SK-N-SH treated with all-trans-retinoic acid at 6 μM for 48 hours (cell line): ENCODE measurements at regions not wholly inside any gene's neighbourhood (a gene's known extent, or its start where the extent isn't known, plus 50 kb on each side); places are given as distances from the start of the nearest gene placed in this dataset.
A peak's percentile ranks its signal among the peaks of the same experiment; 100 is the strongest.

Experiments
- ATAC-seq: fragments of 200-7000 bp; cut with Tn5 transposase; 3 replicates; pipeline ENCODE4 v1.9.1; 2020; ENCODE audit warnings: mild to moderate bottlenecking, moderate library complexity
- CSDC2 ChIP-seq: fragments of 250-450 bp; sonication (Bioruptor Pico); IDR thresholded peaks from 2 replicates; pipeline ENCODE4 v1.5.0; 2020; ENCODE audit warnings: mild to moderate bottlenecking, moderate library complexity
- ESRRG ChIP-seq: fragments of 250-450 bp; sonication (Bioruptor Pico); IDR thresholded peaks from 2 replicates; pipeline ENCODE4 v1.6.1; 2021; ENCODE audit warnings: mild to moderate bottlenecking
- GLIS3 ChIP-seq: fragments of 250-450 bp; sonication (Bioruptor Pico); IDR thresholded peaks from 2 replicates; pipeline ENCODE4 v1.5.0; 2020; ENCODE audit warnings: mild to moderate bottlenecking, moderate library complexity
- ISL1 ChIP-seq: fragments of 250-450 bp; sonication (Bioruptor Pico); IDR thresholded peaks from 2 replicates; pipeline ENCODE4 v2.1.2; 2022; ENCODE audit warnings: mild to moderate bottlenecking, moderate library complexity
- OSR1 ChIP-seq: fragments of 250-450 bp; sonication (Bioruptor Pico); IDR thresholded peaks from 2 replicates; pipeline ENCODE4 v1.8.0; 2022; ENCODE audit warnings: moderate library complexity, mild to moderate bottlenecking, inconsistent platforms
- RARB ChIP-seq: fragments of 250-450 bp; sonication (Bioruptor Pico); IDR thresholded peaks from 2 replicates; pipeline ENCODE4 v1.8.0; 2021; ENCODE audit warnings: mild to moderate bottlenecking, moderate library complexity
- SNAI2 ChIP-seq: fragments of 250-450 bp; sonication (Bioruptor Pico); IDR thresholded peaks from 2 replicates; pipeline ENCODE4 v1.5.0; 2020; ENCODE audit warnings: mild to moderate bottlenecking, moderate library complexity
- TCF4 ChIP-seq: fragments of 250-450 bp; sonication (Bioruptor Pico); IDR thresholded peaks from 2 replicates; pipeline ENCODE4 v1.8.0; 2021; ENCODE audit warnings: mild to moderate bottlenecking, moderate library complexity, borderline replicate concordance
- TOX ChIP-seq: fragments of 250-450 bp; sonication (Bioruptor Pico); IDR thresholded peaks from 2 replicates; pipeline ENCODE4 v1.8.0; 2021; ENCODE audit warnings: mild to moderate bottlenecking, moderate library complexity, borderline replicate concordance
- ZC3H10 ChIP-seq: fragments of 250-450 bp; sonication (Bioruptor Pico); IDR thresholded peaks from 2 replicates; pipeline ENCODE4 v1.5.1; 2021; ENCODE audit warnings: mild to moderate bottlenecking, moderate library complexity
- ZFP3 ChIP-seq: fragments of 250-450 bp; sonication (Bioruptor Pico); IDR thresholded peaks from 2 replicates; pipeline ENCODE4 v1.5.0; 2020; ENCODE audit warnings: mild to moderate bottlenecking, moderate library complexity
- ZFP30 ChIP-seq: fragments of 450-650 bp; formaldehyde crosslinking; IDR thresholded peaks from 2 replicates; pipeline ENCODE4 v1.5.0; 2022; ENCODE audit warnings: mild to moderate bottlenecking, moderate library complexity
- ZNF70 ChIP-seq: fragments of 450-650 bp; formaldehyde crosslinking; IDR thresholded peaks from 2 replicates; pipeline ENCODE4 v1.5.0; 2020; ENCODE audit warnings: mild to moderate bottlenecking, moderate library complexity
- ZNF8 ChIP-seq: fragments of 450-650 bp; formaldehyde crosslinking; IDR thresholded peaks from 2 replicates; pipeline ENCODE4 v1.5.0; 2020; ENCODE audit warnings: mild to moderate bottlenecking, moderate library complexity
- TF ChIP-seq, protein P1 (sequence below): fragments of 250-450 bp; sonication (Bioruptor Pico); IDR thresholded peaks from 2 replicates; pipeline ENCODE4 v1.8.0; 2020; ENCODE audit warnings: mild to moderate bottlenecking, moderate library complexity, borderline replicate concordance
- TF ChIP-seq, protein P2 (sequence below): fragments of 250-450 bp; sonication (Bioruptor Pico); IDR thresholded peaks from 2 replicates; pipeline ENCODE4 v1.5.1; 2020; ENCODE audit warnings: low read depth, mild to moderate bottlenecking, moderate library complexity
- TF ChIP-seq, protein P3 (sequence below): fragments of 250-450 bp; sonication (Bioruptor Pico); IDR thresholded peaks from 2 replicates; pipeline ENCODE4 v1.8.0; 2021; ENCODE audit warnings: low read depth, mild to moderate bottlenecking, moderate library complexity, borderline replicate concordance
- TF ChIP-seq, protein P4 (sequence below): fragments of 250-450 bp; sonication (Bioruptor Pico); IDR thresholded peaks from 2 replicates; pipeline ENCODE4 v1.5.1; 2021; ENCODE audit warnings: mild to moderate bottlenecking, moderate library complexity
- TF ChIP-seq, protein P5 (sequence below): fragments of 250-450 bp; sonication (Bioruptor Pico); IDR thresholded peaks from 2 replicates; pipeline ENCODE4 v1.5.0; 2020; ENCODE audit warnings: mild to moderate bottlenecking, moderate library complexity

DNA sequence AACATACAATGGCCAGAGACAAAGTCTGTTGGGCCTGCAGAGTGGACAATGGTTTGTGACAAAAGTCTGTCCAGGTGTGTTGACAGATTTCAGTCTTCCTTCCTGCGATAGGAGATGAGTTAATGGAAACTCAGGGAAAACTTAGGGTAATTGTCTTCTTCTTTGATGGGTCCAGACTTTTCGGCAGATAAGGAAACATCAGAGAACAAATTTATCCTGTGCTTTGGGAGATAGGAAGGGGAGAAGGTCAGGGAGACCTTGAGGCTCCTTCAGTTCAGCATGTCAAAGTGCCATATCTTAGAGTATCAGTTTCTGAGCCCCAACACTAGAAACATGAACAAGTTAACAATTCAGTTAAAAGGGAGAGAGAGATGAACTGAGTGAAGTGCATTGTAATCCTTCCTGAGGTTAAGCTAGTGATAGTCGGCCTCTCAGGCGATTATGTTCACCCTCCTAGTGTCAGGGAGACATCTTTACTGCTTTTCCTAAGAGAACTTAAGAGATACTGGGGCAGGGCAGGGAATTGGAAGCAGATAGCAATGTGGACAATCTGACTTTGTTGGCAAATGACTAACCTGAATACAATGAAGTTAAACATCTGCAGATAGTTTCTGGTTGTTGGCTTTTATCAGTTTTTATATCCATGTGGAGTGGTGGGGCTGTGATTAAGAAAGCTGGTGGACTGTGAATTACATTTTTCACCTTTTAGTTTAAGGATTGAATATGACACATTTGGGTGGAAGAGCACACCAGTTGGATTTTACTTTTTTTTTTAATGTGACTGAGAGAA, 248.8 kb upstream of the FN1 start:
- ATAC-seq: peak; percentile 83
- TF ChIP-seq GLIS3 (CRISPR knock-in tag) (no peak), TOX (peak; percentile 15; the same call in 1 of the 2 replicates)
- TF ChIP-seq, all 23 proteins: peak for 1

DNA sequence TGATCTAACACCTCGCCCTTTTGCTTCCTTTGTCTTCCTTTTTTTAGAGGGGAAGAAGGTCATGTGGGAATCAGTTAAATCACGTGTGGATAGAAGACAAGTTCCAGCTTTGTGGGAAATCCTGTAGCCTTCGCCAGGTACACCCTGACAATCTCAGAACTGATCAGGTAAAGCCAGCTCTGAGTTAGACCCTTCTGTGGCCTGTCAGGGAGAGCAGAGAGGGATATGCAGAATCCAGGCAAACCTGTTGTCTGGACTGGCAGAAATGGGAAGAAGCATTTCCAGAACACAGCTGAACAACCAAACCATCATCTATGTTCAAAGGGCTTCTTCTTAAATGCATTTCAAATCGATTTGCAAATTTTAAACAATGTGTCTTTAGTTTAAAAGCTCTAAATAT, 247.4 kb upstream of the FN1 start:
- TF ChIP-seq SNAI2 (CRISPR knock-in tag) (no peak), ZFP30 (no peak), ZFP3 (CRISPR knock-in tag) (no peak), TCF4 (CRISPR knock-in tag) (no peak), RARB (CRISPR knock-in tag) (no peak)
- TF ChIP-seq, protein P1, sequence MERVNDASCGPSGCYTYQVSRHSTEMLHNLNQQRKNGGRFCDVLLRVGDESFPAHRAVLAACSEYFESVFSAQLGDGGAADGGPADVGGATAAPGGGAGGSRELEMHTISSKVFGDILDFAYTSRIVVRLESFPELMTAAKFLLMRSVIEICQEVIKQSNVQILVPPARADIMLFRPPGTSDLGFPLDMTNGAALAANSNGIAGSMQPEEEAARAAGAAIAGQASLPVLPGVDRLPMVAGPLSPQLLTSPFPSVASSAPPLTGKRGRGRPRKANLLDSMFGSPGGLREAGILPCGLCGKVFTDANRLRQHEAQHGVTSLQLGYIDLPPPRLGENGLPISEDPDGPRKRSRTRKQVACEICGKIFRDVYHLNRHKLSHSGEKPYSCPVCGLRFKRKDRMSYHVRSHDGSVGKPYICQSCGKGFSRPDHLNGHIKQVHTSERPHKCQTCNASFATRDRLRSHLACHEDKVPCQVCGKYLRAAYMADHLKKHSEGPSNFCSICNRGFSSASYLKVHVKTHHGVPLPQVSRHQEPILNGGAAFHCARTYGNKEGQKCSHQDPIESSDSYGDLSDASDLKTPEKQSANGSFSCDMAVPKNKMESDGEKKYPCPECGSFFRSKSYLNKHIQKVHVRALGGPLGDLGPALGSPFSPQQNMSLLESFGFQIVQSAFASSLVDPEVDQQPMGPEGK: no peak
- ATAC-seq: no peak

DNA sequence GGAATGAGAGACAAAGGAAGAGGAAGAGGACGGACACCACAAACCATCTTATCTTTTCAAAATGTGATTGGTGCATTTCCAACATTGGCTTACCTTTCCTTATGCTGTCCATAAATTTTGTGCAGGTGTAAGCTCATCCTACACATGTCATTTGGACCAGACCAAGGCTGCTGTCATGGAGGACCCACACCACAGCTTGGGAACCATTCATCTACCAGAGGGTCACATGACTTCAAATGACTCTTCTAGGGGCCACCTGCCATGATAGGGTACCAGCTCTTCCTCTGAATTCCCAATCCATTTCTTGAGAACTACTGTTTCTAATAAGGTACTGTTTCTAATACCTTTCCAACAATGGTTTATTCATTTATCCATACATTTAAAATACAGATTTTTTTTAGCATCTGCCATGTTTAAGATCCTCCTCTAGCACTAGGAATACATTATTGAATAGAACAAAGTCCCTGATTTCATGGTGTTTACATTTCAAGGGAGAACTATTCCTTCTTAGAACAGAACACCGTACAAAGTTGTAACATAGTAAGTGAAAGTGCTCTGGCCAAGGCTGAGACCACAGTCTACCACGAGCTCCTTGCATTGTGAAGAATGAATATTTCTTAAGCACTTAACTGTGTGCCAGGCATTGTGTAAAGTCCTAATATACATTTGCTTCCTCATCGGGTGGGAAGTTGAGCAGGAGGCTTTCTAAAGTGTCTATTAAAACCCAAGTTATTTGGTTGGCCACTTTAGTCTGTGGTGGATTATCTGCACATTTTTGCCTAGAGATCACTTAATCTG, 246.1 kb upstream of the FN1 start:
- ATAC-seq: no peak
- TF ChIP-seq OSR1 (no peak), ISL1 (no peak), ZC3H10 (CRISPR knock-in tag) (no peak), TCF4 (CRISPR knock-in tag) (no peak), CSDC2 (CRISPR knock-in tag) (no peak), ESRRG (no peak), ZNF70 (CRISPR knock-in tag) (no peak)
- TF ChIP-seq, protein P2, sequence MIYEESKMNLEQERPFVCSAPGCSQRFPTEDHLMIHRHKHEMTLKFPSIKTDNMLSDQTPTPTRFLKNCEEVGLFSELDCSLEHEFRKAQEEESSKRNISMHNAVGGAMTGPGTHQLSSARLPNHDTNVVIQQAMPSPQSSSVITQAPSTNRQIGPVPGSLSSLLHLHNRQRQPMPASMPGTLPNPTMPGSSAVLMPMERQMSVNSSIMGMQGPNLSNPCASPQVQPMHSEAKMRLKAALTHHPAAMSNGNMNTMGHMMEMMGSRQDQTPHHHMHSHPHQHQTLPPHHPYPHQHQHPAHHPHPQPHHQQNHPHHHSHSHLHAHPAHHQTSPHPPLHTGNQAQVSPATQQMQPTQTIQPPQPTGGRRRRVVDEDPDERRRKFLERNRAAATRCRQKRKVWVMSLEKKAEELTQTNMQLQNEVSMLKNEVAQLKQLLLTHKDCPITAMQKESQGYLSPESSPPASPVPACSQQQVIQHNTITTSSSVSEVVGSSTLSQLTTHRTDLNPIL (CRISPR knock-in tag): no peak
- TF ChIP-seq, protein P3, sequence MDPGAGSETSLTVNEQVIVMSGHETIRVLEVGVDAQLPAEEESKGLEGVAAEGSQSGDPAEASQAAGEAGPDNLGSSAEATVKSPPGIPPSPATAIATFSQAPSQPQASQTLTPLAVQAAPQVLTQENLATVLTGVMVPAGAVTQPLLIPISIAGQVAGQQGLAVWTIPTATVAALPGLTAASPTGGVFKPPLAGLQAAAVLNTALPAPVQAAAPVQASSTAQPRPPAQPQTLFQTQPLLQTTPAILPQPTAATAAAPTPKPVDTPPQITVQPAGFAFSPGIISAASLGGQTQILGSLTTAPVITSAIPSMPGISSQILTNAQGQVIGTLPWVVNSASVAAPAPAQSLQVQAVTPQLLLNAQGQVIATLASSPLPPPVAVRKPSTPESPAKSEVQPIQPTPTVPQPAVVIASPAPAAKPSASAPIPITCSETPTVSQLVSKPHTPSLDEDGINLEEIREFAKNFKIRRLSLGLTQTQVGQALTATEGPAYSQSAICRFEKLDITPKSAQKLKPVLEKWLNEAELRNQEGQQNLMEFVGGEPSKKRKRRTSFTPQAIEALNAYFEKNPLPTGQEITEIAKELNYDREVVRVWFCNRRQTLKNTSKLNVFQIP (CRISPR knock-in tag): no peak

DNA sequence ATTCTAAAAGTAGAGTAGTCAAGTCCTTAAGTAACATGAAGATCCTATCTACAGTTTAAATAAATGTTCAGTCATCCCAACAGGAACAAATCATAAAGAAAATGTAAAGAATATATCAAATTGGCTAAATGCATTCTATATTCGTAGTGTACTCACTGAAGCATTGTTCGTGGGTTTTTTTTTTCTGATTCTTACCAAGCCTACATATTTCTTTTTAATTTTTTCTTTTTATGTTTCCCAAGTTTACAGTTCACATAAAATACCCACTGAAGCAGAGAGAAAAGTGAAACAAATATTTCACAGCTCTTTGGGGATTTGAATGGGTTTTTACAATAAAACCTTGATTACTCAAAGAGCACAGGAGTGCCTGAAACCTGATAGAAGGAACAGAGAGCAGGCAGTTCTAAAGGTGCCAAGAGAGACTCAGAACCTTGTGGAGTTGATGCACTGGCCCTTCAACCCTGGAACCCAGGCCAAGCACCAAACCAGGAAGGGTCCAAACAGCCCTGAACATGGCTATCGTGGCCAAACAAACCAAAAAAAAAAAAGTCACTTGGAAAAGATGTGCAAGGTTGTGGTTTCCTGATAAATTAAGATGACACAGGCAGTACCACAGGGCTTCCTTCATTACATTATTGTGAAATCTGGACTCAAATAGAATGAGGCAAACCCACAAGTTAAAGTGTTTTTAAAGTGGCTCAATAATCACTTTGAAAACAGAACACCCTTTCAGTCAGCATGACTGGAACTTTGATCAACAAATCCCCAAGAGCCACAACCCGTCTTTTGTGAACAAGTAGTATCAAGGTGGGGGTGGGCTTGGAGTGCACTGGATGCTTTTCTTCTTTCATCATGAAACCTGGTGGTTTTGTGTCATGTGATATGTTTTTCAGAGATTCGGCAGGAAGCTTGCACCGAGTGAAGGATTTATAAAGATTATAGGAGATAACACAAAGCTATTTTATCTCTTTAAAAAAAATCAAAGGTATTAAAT, 245.0 kb upstream of the FN1 start:
- TF ChIP-seq CSDC2 (CRISPR knock-in tag) (no peak), ISL1 (peak; percentile 40; the same call in 1 of the 2 replicates)
- ATAC-seq: peak; percentile 23; the same call in 2 of the 3 replicates

DNA sequence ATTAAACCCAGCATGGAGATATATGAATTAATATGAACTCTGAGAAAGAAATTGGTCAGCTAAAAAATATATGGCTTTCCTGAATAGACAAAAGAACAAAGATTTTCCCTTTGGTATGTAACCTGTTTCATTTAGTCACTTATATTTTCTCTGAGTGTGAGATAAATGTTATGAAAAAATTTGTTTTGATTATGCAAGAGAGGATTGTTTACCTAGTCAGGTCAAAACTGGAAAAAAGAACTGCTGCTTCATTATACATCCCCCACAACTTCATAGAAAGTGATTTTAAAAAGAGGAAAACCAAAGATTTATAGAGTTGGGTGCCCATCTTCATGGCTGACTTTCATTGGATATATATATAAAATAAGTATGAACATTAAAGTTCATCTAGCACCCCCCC, 242.2 kb upstream of the FN1 start:
- no peak for ATAC-seq
- TF ChIP-seq, protein P1: no peak
- TF ChIP-seq, protein P4, sequence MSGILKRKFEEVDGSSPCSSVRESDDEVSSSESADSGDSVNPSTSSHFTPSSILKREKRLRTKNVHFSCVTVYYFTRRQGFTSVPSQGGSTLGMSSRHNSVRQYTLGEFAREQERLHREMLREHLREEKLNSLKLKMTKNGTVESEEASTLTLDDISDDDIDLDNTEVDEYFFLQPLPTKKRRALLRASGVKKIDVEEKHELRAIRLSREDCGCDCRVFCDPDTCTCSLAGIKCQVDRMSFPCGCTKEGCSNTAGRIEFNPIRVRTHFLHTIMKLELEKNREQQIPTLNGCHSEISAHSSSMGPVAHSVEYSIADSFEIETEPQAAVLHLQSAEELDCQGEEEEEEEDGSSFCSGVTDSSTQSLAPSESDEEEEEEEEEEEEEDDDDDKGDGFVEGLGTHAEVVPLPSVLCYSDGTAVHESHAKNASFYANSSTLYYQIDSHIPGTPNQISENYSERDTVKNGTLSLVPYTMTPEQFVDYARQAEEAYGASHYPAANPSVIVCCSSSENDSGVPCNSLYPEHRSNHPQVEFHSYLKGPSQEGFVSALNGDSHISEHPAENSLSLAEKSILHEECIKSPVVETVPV (CRISPR knock-in tag): no peak
- TF ChIP-seq ESRRG (no peak), RARB (CRISPR knock-in tag) (no peak), ZNF70 (CRISPR knock-in tag) (no peak), GLIS3 (CRISPR knock-in tag) (no peak), ZC3H10 (CRISPR knock-in tag) (no peak), ZFP3 (CRISPR knock-in tag) (no peak), ZNF8 (CRISPR knock-in tag) (no peak)
- TF ChIP-seq, protein P5, sequence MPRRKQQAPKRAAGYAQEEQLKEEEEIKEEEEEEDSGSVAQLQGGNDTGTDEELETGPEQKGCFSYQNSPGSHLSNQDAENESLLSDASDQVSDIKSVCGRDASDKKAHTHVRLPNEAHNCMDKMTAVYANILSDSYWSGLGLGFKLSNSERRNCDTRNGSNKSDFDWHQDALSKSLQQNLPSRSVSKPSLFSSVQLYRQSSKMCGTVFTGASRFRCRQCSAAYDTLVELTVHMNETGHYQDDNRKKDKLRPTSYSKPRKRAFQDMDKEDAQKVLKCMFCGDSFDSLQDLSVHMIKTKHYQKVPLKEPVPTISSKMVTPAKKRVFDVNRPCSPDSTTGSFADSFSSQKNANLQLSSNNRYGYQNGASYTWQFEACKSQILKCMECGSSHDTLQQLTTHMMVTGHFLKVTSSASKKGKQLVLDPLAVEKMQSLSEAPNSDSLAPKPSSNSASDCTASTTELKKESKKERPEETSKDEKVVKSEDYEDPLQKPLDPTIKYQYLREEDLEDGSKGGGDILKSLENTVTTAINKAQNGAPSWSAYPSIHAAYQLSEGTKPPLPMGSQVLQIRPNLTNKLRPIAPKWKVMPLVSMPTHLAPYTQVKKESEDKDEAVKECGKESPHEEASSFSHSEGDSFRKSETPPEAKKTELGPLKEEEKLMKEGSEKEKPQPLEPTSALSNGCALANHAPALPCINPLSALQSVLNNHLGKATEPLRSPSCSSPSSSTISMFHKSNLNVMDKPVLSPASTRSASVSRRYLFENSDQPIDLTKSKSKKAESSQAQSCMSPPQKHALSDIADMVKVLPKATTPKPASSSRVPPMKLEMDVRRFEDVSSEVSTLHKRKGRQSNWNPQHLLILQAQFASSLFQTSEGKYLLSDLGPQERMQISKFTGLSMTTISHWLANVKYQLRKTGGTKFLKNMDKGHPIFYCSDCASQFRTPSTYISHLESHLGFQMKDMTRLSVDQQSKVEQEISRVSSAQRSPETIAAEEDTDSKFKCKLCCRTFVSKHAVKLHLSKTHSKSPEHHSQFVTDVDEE: no peak
